HG02943 (cell line): ENCODE measurements at regions not wholly inside any gene's neighbourhood (a gene's known extent, or its start where the extent isn't known, plus 50 kb on each side); places are given as distances from the start of the nearest gene placed in this dataset.
"Not testable (repeated sequence)": the region's sequence is repeated elsewhere in the genome, so short reads cannot be mapped to it uniquely, and the experiment has no call there.

Experiments
- ATAC-seq: cut with Tn5 transposase; IDR thresholded peaks from one replicate; pipeline ENCODE4 v1.9.1; 2021; ENCODE audit warnings: mild to moderate bottlenecking, low read depth, moderate library complexity; ENCODE audit not compliant: unreplicated experiment

GRCh38 chr4:123535037-123535748 lies 138.6 kb downstream of the SPRY1 start:
- ATAC-seq: no peak

GRCh38 chr4:123536225-123536624 lies 139.6 kb downstream of the SPRY1 start:
- ATAC-seq: no peak

GRCh38 chr4:123537906-123538402 lies 141.4 kb downstream of the SPRY1 start:
- ATAC-seq: not testable (repeated sequence)

GRCh38 chr4:123545667-123546572 lies 149.3 kb downstream of the SPRY1 start:
- ATAC-seq: no peak

DNA sequence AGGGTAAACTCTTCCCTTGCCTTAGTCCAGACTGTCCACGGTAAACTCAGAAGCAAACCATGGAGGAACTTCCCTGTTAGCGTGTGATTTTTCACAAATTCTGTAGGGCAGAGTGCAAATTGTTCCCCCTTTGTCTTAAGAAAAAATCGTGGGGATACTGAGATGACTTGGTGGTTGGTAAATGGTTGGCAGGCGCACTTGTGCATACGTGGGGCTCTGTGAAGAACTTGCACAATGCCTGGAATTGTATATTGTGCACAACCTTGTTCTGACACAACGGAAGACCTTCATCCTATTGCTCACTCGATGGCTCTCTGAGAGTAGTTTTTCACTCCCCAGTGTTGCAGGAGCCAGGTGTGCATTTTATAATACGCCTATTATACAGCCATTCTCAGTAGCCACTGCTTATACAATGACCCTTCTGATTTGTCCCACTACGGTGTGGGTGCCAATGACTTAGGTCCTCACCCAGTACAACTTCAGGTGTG lies 150.0 kb downstream of the SPRY1 start:
- no peak for ATAC-seq

GRCh38 chr4:123547216-123548165 lies 150.9 kb downstream of the SPRY1 start:
- no peak for ATAC-seq

DNA sequence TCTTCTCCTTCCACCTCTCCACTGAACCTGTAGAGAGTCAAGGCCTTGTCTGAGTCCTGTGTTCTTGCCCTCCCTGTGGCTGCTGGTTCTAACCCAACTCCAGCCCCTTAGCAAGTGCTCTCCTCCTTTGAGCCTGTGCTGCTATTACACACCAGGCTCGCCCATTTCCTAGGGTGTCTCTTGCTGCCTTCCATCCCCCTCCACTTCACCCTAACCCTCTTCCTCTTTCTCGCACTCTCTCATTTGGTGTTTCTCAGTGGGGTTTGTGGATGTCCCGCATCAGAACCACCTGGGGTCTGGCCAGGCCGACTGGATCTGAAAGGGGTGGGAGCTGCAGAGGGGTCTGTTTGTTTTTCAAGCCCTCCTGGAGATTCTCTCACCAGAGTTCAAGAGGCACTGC lies 156.7 kb downstream of the SPRY1 start:
- ATAC-seq: no peak

GRCh38 chr4:123553733-123554637 lies 157.4 kb downstream of the SPRY1 start:
- no peak for ATAC-seq

- no peak for ATAC-seq
These were observed 158.2 kb downstream of the SPRY1 start for GRCh38 chr4:123554801-123555232.

DNA sequence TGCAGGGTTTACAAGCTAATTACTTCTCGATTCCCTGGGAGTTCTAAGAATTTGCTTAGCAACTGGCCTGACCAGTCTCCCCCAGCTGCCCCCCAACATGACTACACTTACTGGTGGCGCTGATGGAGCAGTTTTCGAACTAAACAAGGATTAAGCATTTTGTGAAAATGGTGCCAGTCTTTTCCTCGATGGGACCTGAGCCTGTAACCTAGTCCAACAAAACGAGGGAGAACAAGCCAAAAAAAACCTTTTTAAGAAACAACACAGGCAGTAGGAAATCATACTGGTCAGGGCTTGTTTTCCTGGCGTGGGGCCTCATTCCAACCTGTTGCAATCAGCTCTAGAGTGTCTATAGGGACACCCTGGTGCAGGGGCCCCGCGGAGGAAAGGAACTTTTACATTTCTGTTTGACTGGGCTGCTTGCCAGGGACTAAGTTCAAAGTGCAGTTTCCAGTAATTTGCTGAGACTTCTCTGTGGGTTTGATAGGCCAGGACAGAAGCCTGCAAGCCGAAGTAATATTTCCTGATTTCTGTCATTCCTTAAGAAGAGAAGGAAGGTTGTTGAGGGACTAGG lies 158.7 kb downstream of the SPRY1 start:
- no peak for ATAC-seq

DNA sequence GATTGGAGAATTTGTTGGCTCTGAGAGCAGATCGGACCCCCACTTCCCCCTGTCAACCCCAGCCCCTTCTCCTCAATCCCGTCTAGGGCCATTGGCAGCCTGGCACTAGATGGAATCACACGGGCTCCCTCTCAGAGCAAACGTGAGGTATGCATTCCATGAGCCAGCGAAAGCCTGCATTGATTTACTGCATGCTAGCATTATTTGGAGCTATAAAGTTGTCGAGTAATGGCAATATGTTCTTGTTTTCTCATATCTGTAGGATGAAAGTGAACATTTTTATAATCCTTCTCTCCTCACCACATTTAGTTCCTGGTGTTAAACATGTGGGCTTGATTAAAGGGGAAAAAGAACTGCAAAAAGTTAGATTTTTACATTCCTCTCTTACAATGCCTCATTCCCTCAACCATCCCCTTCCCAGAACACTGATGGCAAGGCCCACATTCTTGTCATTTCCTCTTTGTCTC lies 159.2 kb downstream of the SPRY1 start:
- no peak for ATAC-seq

- ATAC-seq: no peak
These were observed 159.9 kb downstream of the SPRY1 start for GRCh38 chr4:123556526-123556925.

GRCh38 chr4:123557857-123558536 lies 161.4 kb downstream of the SPRY1 start:
- no peak for ATAC-seq

GRCh38 chr4:123558865-123559264 lies 162.3 kb downstream of the SPRY1 start:
- no peak for ATAC-seq

GRCh38 chr4:123559955-123560871 lies 163.6 kb downstream of the SPRY1 start:
- no peak for ATAC-seq

DNA sequence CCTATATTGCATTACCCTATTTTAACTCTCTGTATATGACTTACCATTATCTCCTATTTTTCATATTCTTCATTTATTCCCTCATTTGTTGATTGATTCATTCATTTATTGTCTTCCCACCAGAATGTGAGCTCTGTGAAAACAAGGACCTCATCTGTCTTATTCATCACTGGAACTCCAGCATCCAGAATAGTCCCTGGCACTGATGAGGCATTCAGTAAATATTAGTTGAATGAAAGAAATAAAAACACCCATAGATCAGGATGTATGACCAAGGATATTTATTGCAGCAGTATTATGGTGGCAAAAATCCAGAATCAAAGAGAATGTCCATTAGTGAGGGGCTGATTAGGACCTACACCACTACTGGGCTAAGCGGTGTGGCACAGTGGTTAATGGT lies 164.9 kb downstream of the SPRY1 start:
- no peak for ATAC-seq
